GM19043 (cell line): ENCODE measurements at regions not wholly inside any gene's neighbourhood (a gene's known extent, or its start where the extent isn't known, plus 50 kb on each side); places are given as distances from the start of the nearest gene placed in this dataset.

Experiments
- ATAC-seq: cut with Tn5 transposase; IDR thresholded peaks from one replicate; pipeline ENCODE4 v1.9.1; 2021; ENCODE audit warnings: low read depth; ENCODE audit not compliant: unreplicated experiment

DNA sequence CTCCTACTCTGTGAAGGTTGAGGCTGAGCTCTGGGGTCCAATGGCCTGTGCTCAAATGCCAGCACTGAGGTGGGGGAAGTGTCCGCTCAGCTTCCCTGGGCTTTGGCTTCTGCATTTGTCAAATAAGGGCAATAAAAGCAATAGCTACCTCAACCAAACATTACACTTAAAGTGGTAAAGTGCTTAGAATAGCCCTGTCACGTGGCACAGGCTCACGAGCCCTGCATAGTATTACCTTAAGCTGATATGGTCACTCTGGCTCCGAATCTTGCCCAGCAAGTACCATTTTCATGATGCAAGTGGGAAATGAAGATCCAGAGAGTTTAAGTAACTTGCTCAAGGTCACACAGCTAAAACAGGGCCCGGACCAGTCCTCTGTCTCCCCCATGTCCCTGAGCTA, 451.1 kb upstream of the ZMIZ1 start:
- no peak for ATAC-seq

DNA sequence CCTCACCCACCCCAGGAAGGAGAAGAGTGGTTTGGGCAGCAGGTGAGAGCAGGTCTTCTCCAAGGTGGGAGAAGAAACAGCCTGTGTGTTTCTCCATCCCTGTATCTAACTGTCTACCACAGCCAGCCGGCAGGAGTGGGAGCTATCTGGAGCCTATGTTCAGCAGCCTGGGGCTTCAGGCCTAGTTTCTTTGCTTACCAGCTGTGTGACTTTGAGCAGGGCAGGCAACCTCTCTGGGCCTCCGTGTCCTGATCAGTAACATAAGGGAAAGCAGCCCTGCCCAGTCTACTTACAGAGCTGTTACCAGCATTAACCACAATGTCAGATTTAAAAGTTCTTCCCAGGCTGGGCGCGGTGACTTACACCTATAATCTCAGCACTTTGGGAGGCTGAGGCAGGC, 450.7 kb upstream of the ZMIZ1 start:
- no peak for ATAC-seq

DNA sequence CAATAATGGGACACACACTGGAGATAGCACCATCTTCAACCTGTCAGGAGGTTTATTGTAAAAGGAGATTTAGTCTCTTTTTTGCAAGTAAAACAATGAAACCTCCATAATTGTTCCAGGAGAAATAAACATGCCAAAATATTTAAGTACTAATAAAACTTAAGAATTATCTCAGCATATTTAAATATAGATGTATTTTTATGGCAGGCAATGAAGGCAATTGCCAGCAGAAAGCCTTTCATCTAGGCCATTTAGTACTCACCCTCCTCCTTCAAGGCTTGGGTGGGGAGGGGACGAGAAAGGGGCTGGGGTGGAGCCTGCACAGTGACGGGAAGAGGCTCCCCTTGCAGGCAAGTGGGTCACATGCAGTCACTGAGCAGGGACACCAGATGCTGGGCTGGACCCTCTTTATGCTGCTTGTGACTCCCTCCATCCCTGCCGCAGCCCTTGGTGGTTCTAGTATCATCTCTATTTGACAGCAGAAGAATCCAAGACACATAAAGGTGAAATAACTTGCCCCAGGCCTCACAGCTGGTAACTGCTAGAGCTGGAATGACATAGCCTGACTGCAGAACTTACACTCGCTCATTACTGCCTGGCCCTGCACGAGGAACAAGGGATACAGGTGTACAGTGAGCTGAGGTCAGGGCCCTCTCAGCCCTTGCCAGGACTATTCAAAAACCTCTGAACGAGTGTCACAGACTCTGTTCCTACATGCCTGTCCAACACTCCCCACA, 449.5 kb upstream of the ZMIZ1 start:
- ATAC-seq, result no peak

DNA sequence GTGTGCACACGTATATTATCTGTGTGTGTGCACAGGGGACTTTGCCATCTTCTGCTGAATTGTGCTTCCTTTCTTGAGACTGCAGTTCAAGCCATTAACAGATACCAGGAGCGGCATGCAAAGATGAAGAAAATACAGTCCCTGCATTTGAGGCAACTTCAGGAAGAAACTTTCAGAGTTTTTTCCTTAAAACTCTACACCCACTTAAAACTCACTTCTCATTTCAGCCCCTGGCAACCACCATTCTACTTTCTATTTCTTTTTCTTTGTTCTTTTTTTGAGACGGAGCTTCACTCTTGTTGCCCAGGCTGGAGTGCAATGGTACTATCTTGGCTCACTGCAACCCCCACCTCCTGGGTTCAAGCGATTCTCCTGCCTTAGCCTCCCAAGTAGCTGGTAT, 448.9 kb upstream of the ZMIZ1 start:
- no peak for ATAC-seq

DNA sequence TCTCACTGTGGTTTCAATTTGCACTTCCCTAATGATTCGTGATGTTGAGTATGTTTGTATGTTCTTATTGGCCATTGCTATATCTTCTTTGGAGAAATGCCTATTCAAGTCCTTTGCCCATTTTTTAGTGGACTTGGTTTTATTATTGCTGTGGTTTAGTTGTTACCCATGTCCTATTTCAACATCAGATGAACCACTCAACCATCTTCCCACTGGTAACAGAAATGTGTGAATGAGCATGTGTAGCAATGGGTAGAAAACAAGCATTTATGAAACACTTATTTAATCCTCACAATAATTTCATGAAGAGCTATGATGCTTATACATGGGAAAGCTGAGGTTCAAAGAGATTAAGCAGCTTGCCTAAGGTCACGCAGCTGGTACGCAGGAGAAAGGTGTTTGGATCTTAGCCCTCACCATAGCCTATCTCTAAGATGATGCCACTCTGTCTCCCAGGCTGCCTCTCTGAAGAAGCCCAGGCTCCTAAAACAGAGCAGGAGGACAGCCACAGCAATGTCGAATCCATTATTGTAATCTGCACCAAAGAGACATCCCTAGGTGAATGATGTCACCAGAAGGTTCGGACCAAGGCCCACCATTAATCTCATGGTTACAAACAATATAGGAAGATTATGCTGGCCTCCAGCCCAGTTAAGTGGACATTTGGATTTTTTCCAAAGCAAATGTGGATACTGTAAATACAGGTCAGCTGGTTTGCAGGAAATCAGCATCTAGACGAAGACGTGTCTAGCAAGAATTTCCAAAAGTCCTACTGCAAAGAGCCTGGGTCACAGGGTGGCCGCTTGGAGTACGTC, 447.6 kb upstream of the ZMIZ1 start:
- no peak for ATAC-seq

DNA sequence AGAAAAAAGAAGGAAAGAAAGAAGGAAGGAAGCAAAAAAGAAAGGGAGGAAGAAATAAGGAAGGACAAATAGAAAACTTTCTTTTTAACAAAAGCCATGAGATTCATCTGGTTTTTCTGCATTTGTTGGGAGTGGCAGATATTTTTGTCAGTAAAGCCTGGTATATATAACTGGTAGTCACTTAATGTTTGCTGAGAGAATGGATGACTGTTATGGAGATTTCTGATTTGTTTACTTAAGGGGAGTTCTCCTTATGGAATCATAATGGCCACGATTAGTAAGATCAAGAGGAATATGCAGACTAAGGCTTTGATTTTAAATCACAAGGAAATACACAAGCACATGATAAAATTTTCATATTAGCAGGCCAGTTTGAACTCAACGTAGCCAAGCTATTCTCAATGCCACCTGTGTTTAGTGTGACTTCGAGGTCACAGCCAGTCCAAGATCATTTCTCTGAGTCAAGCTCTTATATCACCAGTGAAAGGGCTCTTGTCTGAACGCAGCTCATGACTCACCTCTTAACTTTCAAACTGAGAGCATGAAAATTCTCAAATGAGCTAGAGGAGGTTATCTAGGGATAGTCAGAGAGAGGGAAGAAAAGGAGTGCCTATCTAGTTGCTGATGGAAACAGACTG, 445.1 kb upstream of the ZMIZ1 start:
- no peak for ATAC-seq

DNA sequence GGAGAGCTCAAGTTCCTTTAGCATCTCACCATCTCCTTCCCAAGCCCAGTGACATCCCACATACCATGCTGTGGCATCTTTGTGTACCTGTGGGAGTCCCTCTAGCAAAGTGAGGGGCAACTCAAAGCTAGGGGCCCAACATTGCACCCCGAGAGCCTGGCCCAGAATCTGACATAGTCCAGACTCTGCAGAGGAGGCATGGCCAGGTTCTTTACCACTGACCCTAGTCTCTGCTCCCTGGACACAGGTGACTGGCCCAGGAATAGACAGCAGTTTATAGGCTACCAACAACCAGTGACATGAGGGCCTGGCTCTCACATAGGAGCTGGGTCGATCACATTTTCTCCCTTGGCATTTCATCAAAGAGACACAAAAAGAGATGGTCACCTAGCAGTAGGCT, 444.0 kb upstream of the ZMIZ1 start:
- ATAC-seq, result no peak

DNA sequence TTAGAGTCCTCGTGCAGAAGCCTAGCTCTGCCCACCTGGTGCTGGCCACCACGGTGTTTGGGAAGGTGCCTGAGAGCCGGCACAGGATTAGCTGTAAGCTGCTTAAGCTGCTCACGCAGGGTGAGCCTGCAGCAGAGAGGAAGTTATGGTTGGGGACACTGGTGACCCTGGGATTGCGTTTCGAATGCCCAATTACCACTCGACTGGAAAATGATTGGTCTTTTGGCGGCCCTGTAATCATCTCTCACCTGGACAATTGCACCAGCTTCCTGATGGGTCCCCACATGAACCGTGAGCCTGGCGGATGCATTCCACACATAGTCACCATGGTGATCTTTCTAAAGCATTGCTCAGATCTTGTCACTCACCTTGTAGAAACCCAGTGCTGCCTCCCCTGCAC, 442.3 kb upstream of the ZMIZ1 start:
- no peak for ATAC-seq

DNA sequence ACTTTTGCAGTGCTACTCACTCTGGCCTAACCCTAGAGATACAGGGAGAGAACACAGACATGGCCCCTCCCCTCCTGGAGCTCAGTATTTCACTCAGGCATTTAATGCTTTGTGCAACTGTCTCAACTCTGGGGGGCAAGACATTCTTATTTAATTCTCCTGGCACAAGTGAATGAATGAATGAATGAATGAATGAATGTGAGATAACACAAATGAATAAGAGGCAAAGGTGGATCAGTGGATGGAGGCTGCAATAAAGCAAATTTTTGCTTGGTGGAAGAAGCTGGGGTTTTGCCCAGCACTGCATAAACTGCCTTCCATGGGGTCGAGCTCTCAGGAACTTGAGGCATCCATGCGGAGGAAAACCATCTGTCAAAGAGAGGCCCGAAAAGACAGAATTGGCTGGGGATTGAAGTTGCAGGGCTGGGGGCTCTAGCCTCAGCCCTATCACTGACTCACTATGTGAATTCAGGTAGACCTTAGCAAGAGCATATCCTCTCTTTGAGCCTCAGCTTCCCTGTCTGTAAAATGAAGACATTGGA, 441.4 kb upstream of the ZMIZ1 start:
- no peak for ATAC-seq

DNA sequence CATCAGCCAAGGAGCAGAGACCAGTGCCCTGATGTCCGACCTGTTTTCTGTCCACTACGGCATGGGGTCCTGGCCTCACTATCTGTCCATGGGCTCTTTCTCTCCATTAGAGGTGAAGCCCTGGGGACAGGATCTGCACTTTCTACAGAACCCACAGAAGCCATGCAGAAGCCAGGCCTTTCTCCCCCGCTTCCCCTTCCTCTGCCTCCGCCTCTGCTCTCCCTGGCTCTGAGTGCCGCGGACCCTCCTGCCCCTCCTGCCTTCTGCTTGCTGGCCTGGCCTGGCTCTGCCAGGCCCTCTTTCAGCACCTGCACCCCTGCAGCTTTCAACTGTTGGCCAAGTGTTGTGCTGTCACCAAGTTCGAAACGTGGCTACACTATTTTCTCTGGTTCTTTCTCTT, 439.8 kb upstream of the ZMIZ1 start:
- ATAC-seq, result no peak

DNA sequence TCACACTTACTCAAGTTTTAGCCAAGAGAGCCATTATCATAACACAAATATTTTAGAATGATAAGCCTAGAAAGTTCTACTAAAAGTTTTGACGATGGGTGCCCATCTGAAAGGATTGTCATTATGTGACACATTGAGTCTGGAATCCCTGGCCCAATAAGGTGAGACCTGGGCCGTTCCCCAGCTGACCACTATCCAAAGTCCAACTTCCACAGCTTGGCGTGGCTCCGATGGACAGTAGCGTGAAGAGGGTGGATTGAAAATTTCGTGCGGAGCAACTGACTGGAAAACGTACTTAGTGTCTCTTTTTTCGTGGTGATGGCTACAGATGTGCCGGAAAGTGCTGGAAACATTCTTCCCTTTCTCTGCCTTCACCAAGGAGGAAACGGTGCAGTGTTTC, 439.0 kb upstream of the ZMIZ1 start:
- ATAC-seq, result no peak

DNA sequence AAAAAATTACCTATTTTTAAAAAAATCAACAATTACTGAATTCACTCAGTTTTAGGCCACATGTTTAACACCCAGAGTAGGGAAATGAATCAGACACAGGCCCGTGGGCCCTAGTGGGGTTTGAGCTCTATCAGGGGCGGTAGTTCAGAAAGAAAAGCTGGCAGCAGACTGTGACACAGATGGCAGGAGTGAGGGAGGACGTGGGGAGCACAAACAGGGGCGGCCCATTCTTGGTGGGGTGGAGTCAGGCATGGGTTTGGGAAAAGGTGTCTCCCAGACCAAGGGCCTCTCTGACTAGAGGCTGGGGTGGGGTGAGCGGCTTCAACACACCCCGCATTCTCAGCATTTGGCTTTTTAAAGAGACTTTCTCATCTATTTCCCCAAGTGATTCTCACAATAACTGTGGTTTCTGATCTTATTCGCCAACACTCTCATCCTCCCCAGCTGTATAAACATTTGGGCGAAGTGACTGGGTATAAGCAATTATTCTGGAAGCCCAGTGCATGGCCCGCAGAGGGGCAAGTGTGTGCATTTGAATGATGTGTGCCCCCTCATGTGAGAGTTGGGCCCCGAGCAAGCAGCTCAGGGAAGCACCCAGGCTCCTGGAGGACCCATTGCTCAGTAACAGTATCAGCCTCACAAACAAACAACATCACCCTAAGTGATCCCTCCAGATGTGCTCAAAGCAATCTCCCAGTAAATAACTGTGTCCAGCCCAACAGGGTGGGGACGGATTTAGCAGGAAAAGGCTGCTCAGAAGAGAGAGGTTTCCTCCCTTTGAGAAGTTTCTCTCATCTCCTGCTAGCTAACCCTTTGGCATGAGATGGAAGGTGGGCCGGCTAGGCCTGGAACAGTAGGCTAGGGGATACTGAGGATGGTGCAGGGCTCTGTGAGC, 437.6 kb upstream of the ZMIZ1 start:
- ATAC-seq, result no peak

DNA sequence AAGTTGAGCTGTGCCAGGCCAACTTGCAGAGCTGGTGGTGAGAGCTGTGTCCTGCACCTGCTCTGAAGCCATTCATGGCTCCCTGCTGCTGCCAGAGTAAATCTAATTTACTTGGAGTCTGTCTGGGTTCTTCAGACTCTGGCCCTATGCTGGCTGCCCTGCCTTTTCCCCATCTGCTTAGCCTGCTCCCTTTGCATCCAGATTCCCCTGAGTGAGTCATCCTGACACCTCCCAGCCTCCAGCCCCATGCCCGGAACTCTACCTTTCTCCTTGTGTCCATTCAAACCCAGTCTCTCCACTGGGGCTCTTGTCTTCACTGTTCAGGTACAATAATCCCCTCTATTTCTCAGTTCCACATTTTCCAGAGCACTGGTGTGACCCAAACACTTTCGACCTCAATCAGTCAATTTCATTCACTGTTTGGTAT, 434.4 kb upstream of the ZMIZ1 start:
- peak; percentile 54 for ATAC-seq

DNA sequence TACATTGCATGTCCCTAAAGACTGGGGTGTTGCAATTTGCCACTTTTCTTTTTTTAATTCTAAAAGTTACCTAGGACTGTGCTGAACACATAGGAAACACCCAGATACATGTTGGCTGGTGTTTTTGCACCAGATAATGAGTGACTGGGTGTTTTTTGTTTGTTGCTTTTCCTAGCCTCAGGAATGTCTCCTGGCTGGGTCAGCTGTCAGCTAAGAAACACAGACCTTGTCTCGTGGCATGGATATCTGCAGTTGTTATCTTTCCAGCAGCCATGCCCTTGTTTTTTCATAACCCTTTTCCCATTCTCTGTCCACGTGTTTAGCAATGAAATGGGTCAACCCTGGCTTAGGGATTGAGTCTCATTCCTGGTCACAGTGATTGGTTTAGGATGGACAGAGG, 433.9 kb upstream of the ZMIZ1 start:
- no peak for ATAC-seq

DNA sequence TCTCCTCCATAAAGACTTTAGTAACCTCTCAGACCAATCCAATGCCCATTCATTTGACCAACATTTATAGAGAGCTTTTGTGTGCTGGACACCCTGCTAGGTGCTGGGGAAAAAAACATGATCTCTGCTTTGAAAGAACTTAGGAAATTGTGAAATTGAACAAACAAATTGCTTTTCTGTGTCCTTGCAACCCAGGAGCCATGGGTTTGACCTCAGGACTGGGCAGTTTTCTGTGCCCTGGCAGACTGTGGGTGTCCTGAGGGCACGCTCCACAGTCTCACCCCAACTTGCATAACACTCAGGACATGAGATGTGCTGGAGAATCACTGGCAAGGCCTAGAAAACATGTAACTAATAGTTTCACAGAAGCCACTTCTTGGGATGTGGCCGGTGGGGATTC, 429.1 kb upstream of the ZMIZ1 start:
- ATAC-seq, result no peak

DNA sequence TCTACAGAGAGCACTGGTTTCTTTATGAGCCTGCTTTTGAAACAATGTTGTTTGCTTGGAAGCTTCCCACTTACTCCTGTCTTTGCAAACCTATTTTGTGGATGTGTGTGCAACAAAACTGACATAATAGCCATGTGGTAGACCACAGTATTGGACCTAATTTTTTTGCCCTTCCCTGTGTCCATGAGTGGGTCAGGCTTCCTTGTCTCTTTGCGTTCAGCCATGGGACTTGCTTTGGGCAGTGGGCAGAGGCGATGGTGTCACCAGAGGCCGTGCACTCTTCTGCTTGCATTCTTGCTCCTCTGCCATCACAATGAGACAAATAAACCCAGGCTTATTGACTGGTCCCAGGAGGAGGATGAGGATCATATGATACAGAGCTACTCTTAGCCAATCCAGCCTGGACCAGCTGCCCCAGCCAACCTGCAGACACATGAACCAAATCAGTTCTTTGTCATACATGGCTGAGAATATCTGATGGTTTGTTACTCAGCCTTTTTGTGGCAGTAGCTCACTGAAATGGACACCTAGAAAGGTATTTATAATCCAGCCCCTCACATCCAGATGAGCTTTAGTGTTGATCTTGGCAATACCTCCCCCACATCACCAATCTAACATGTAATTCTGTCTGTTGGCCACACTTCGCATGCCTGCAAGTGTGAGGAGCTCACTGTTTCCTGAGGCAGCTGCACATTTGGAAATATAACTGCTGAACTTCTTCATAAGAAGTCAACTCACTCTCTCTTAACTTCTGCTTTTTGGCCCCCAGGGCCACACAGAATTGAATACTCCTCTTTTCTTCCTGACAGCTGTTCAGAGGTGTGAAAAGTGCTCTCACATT, 427.8 kb upstream of the ZMIZ1 start:
- no peak for ATAC-seq

DNA sequence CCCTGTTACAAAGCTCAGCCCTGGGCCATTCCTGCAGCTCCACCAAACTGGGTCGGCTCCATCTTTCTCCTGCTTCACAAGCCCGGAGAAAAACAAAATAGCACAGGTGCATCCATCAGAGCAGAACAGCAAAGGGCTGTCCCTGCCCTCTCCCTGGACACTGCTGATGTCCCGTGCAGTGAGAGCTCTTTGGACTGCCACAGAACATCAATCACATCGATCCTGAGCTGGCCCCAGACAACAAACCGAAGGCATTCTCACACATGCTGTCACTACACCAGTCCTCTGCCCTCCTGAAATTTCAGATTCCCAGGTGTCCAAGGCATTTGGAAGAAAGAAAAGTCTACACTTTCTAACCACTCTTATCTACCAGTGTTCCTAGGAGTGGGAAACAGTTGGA, 427.1 kb upstream of the ZMIZ1 start:
- ATAC-seq, result no peak

DNA sequence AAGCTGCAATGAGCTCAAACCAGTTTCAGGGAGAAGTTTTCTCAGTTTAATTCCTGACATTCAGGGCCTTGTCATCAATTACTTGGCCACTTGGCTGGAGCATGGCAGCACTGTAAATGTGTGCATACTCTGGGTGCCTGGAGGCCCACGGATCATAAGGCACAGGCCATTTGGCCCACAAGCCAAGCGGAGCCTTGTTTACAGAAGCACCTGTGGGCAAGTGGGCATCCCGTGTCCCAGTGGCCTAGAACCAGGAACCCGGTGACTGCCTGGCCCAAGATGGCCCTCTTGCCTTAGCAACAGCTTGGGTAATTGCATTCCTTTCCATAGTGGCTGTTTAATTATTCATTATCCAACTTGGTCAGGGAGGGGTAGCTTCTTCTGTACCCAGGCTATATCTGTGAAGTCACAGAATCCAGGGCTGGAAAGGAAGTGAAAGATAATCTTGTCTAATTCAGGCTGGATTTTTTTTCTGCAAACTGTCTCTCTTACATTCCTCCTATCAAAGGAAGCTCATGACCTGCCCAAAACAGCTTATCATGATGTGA, 426.4 kb upstream of the ZMIZ1 start:
- ATAC-seq, result no peak

DNA sequence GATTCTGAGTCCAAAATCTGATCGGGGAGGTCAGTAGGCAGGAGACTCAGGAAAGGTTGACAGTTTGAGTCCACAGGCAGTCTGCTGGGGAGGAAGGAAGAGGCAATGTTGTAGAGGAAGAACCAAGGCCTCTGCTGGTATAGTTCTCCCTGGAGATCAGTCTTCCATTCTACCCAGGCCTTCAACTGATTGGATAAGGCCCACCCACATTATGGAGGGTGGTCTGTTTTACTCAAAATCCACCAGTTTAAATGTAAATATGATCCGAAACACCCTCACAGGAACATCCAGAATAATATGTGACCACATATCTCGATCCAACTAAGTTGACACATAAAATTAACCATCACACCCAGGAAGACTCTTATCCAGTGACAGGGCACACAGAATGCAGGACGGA, 425.3 kb upstream of the ZMIZ1 start:
- no peak for ATAC-seq
